Trophoblast cell (in vitro differentiated cells and primary cell): ENCODE measurements at regions not wholly inside any gene's neighbourhood (a gene's known extent, or its start where the extent isn't known, plus 50 kb on each side); places are given as distances from the start of the nearest gene placed in this dataset.

Experiments
- DNase-seq, 2 donors: peaks; one replicate each; pipeline ENCODE4 v3.0.0-alpha.2; 2016
- H2AFZ ChIP-seq: 2 replicates; pipeline ENCODE4 v1.6.1; 2013; ENCODE audit warnings: low read length, moderate library complexity, mild to moderate bottlenecking; ENCODE audit not compliant: insufficient read depth, poor library complexity
- H2AK5ac ChIP-seq: 2 replicates; pipeline ENCODE4 v1.6.1; 2013; ENCODE audit warnings: mild to moderate bottlenecking, low read length
- H2BK120ac ChIP-seq: 2 replicates; pipeline ENCODE4 v1.6.1; 2013; ENCODE audit warnings: low read length, mild to moderate bottlenecking, moderate library complexity; ENCODE audit not compliant: insufficient read depth, poor library complexity
- H2BK12ac ChIP-seq: 2 replicates; pipeline ENCODE4 v1.6.1; 2013; ENCODE audit warnings: mild to moderate bottlenecking, low read length, moderate library complexity
- H2BK5ac ChIP-seq: 2 replicates; pipeline ENCODE4 v1.6.1; 2013; ENCODE audit warnings: low read length, low read depth, moderate library complexity, mild to moderate bottlenecking; ENCODE audit not compliant: poor library complexity
- H3K14ac ChIP-seq: 2 replicates; pipeline ENCODE4 v1.6.1; 2013; ENCODE audit warnings: mild to moderate bottlenecking, low read length
- H3K18ac ChIP-seq: 2 replicates; pipeline ENCODE4 v1.6.1; 2013; ENCODE audit warnings: mild to moderate bottlenecking, low read length
- H3K23ac ChIP-seq: 2 replicates; pipeline ENCODE4 v1.6.1; 2013; ENCODE audit warnings: low read length
- H3K27ac ChIP-seq: 2 replicates; pipeline ENCODE4 v1.5.1; 2013; ENCODE audit warnings: low read depth, mild to moderate bottlenecking, inconsistent platforms, low read length, moderate library complexity
- H3K27me3 ChIP-seq: 2 replicates; pipeline ENCODE4 v1.6.1; 2013; ENCODE audit warnings: inconsistent platforms, mild to moderate bottlenecking, low read length, moderate library complexity; ENCODE audit not compliant: insufficient read depth
- H3K36me3 ChIP-seq, 2 experiments: 1 replicate in 1 of 2; 2 replicates in 1 of 2; pipeline ENCODE4 v1.6.1; 2013; ENCODE audit warnings: low read length in 2 of 2, mild to moderate bottlenecking in 2 of 2, moderate library complexity in 1 of 2; ENCODE audit not compliant: insufficient read depth in 2 of 2, control insufficient read depth in 1 of 2
- H3K4ac ChIP-seq: 2 replicates; pipeline ENCODE4 v1.6.1; 2013; ENCODE audit warnings: low read depth, mild to moderate bottlenecking, low read length, moderate library complexity
- H3K4me1 ChIP-seq, 2 experiments: 1 replicate in 1 of 2; 2 replicates in 1 of 2; pipeline ENCODE4 v1.6.1; 2013; ENCODE audit warnings: low read length in 2 of 2, mild to moderate bottlenecking in 2 of 2, moderate library complexity in 1 of 2; ENCODE audit not compliant: insufficient read depth in 2 of 2, control insufficient read depth in 1 of 2
- H3K4me2 ChIP-seq: 2 replicates; pipeline ENCODE4 v1.6.1; 2013; ENCODE audit warnings: inconsistent platforms, mild to moderate bottlenecking, low read length, moderate library complexity
- H3K4me3 ChIP-seq: 2 replicates; pipeline ENCODE4 v1.5.1; 2013; ENCODE audit warnings: mild to moderate bottlenecking, low read depth, low read length, inconsistent platforms
- H3K79me1 ChIP-seq: one replicate; pipeline ENCODE4 v1.6.1; 2013; ENCODE audit warnings: low read length
- H3K79me2 ChIP-seq: 2 replicates; pipeline ENCODE4 v1.6.1; 2013; ENCODE audit warnings: low read length, mild to moderate bottlenecking; ENCODE audit not compliant: control insufficient read depth, insufficient read depth, poor library complexity
- H3K9ac ChIP-seq: 2 replicates; pipeline ENCODE4 v1.6.1; 2013; ENCODE audit warnings: mild to moderate bottlenecking, low read length
- H3K9me3 ChIP-seq: 2 replicates; pipeline ENCODE4 v1.6.1; 2013; ENCODE audit warnings: low read depth, mild to moderate bottlenecking, control low read depth, inconsistent platforms, low read length; ENCODE audit not compliant: insufficient read depth
- H4K12ac ChIP-seq: 2 replicates; pipeline ENCODE4 v1.6.1; 2013; ENCODE audit warnings: low read depth, mild to moderate bottlenecking, low read length, moderate library complexity
- H4K8ac ChIP-seq: 2 replicates; pipeline ENCODE4 v1.6.1; 2013; ENCODE audit warnings: low read depth, mild to moderate bottlenecking, low read length, moderate library complexity
- H4K91ac ChIP-seq: one replicate; pipeline ENCODE4 v1.6.1; 2013; ENCODE audit warnings: low read depth, mild to moderate bottlenecking, low read length, moderate library complexity
- WGBS: extraction: QIAGEN DNeasy Blood & Tissue Kit; methylation state at CpG from one replicate; pipeline ENCODE4 v1.1.7; 2013; ENCODE audit warnings: missing lambda C conversion rate; ENCODE audit not compliant: insufficient read length, insufficient coverage; ENCODE audit errors: extremely low coverage; 5-methylcytosine and 5-hydroxymethylcytosine counted together

DNA sequence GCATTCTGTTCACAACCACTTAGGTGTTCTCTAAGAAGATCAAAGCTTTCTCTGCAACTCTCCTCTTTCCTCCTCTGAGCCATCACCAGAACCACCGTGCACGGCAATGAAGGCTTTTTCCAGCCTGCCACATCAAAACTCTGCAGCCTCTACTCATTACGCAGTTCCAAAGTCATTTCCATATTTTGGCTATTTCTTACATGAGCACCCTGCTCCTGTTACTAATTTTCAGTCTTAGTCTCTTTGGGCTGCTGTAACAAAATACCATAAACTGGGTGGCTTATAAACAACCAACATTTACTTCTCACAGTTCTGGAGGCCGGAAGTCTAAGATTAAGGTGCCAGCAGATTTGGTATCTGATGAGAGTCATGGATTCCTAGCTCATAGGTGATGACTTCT is 70.4 kb upstream of the THBS2 start:
- Histone ChIP-seq H3K27me3 (no peaks in the 10 kb centered on the region), H3K79me1 (no peaks in the 10 kb centered on the region), H3K27ac (no peak overlapping the region), H2AFZ (no peak overlapping the region), H2BK5ac (no peak overlapping the region), H3K14ac (no peak overlapping the region), H3K23ac (no peak overlapping the region), H3K18ac (no peak overlapping the region), H2AK5ac (no peak overlapping the region), H3K9me3 (no peaks in the 10 kb centered on the region), H2BK120ac (no peak overlapping the region), H4K12ac (no peak overlapping the region), H3K4me1 (no peaks in the 10 kb centered on the region), H3K9ac (no peak overlapping the region), H3K4me2 (no peak overlapping the region), H3K36me3 (no peaks in the 10 kb centered on the region), H2BK12ac (no peak overlapping the region), H3K4me3 (no peak overlapping the region), H3K4ac (no peak overlapping the region), H4K8ac (no peak overlapping the region), H3K79me2 (no peaks in the 10 kb centered on the region), H4K91ac (no peak overlapping the region)
- WGBS: no CpG with 5 or more reads among the region's 4 CpGs
- DNase-seq: no peak

DNA sequence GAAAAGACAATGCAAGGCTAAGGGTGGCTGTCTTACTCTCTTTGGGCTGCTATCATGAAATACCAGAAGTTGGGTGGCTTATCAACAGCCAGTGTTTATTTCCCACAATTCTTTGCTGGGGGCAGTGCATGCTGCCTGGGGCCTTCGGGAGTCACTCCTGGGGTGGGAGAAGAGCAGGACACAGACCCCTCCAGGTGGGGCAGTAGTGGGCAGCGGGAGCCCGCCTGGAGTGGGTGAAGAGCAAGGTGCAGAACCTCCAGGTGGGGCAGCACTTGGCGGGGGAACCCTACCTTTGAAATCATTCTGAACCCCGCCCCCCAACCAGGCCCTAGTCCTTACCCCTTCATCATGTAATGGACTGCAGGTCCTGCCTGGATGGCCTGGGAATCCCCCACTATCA is 69.6 kb upstream of the THBS2 start:
- Histone ChIP-seq H3K9me3 (no peaks in the 10 kb centered on the region), H3K9ac (no peak overlapping the region), H3K18ac (no peak overlapping the region), H3K4me2 (no peak overlapping the region), H3K23ac (no peak overlapping the region), H3K79me1 (no peaks in the 10 kb centered on the region), H2BK12ac (no peak overlapping the region), H3K4ac (no peak overlapping the region), H2AFZ (no peak overlapping the region), H3K27ac (no peak overlapping the region), H3K36me3 (no peaks in the 10 kb centered on the region), H4K12ac (no peak overlapping the region), H2BK5ac (no peak overlapping the region), H3K4me1 (no peaks in the 10 kb centered on the region), H2AK5ac (no peak overlapping the region), H3K4me3 (no peak overlapping the region), H4K91ac (no peak overlapping the region), H4K8ac (no peak overlapping the region), H3K27me3 (no peaks in the 10 kb centered on the region), H3K14ac (no peak overlapping the region), H3K79me2 (no peaks in the 10 kb centered on the region), H2BK120ac (no peak overlapping the region)
- DNase-seq: no peak
- no CpG with 5 or more reads among the region's 5 CpGs for WGBS

DNA sequence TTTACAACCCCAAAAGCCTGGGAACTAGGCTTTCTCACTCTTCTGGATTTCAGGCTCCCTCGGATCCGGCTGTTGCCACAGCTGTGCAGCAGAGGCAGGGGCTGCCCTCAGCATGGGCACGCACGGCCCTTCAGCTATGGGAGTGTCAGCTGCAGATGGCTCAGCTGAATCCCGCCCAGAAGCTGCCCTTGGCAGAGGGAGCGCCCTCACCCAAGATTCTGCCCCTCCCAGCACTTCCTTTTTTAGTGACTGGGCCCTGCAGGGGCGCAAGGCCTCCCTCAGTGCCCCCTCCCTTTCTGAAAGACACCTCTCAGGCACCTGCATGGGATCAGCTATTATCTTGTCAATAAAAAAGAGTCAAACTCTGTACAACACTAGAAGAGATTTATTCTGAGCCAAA is 67.9 kb upstream of the THBS2 start:
- Histone ChIP-seq H3K27ac (no peak overlapping the region), H3K79me2 (no peaks in the 10 kb centered on the region), H2AK5ac (no peak overlapping the region), H3K4me3 (no peak overlapping the region), H3K36me3 (no peaks in the 10 kb centered on the region), H4K91ac (no peak overlapping the region), H2BK12ac (no peak overlapping the region), H3K4me1 (no peaks in the 10 kb centered on the region), H4K8ac (no peak overlapping the region), H2AFZ (no peak overlapping the region), H3K14ac (no peak overlapping the region), H2BK5ac (no peak overlapping the region), H3K4ac (no peak overlapping the region), H3K9me3 (no peaks in the 10 kb centered on the region), H3K18ac (no peak overlapping the region), H3K4me2 (no peak overlapping the region), H3K27me3 (no peaks in the 10 kb centered on the region), H3K23ac (no peak overlapping the region), H4K12ac (no peak overlapping the region), H3K79me1 (no peaks in the 10 kb centered on the region), H2BK120ac (no peak overlapping the region), H3K9ac (no peak overlapping the region)
- WGBS: no CpG with 5 or more reads among the region's 7 CpGs
- no peak for DNase-seq

GRCh38 chr6:169320013-169320412 is 66.4 kb upstream of the THBS2 start:
- Histone ChIP-seq H3K4me1 (no peaks in the 10 kb centered on the region), H4K8ac (no peak overlapping the region), H3K18ac (no peak overlapping the region), H3K23ac (no peak overlapping the region), H2AFZ (no peak overlapping the region), H3K9me3 (peaks cover 6% of the 10 kb centered on the region), H3K79me1 (no peaks in the 10 kb centered on the region), H4K12ac (no peak overlapping the region), H3K9ac (no peak overlapping the region), H3K27ac (no peak overlapping the region), H3K79me2 (no peaks in the 10 kb centered on the region), H4K91ac (no peak overlapping the region), H3K4ac (no peak overlapping the region), H3K14ac (no peak overlapping the region), H3K36me3 (no peaks in the 10 kb centered on the region), H3K27me3 (no peaks in the 10 kb centered on the region), H2BK12ac (no peak overlapping the region), H2AK5ac (no peak overlapping the region), H3K4me2 (no peak overlapping the region), H3K4me3 (no peak overlapping the region), H2BK5ac (no peak overlapping the region), H2BK120ac (no peak overlapping the region)
- no CpG with 5 or more reads among the region's 3 CpGs for WGBS
- DNase-seq: no peak
